ENCODE measurements at regions not wholly inside any gene's neighbourhood (a gene's known extent, or its start where the extent isn't known, plus 50 kb on each side); places are given as distances from the start of the nearest gene placed in this dataset.

GRCh38 chr12:91857813-91858542, 287.7 kb downstream of the BTG1 start:
- DNase-seq (ENCODE audit: low read depth in 1 of 2, low spot score in 1 of 2), result no peak
- H3K27ac ChIP-seq (replicated peaks), result no peak overlapping the region
- TF ChIP-seq SPI1 (IDR thresholded peaks at IDR 0.05; ENCODE audit: borderline replicate concordance, low read depth), result no peak
- no peak for TF ChIP-seq REST (IDR thresholded peaks at IDR 0.05; ENCODE audit: insufficient replicate concordance, low read depth)
- TF ChIP-seq CTCF (IDR thresholded peaks at IDR 0.05; ENCODE audit: insufficient read depth, low read length), result no peak
- no peak overlapping the region for H3K4me3 ChIP-seq (replicated peaks; ENCODE audit: insufficient read depth, low read length)
- H3K27me3 ChIP-seq (ENCODE audit: insufficient read depth, poor library complexity, severe bottlenecking), result no peaks in the 10 kb centered on the region

GRCh38 chr12:91854725-91855124, 290.9 kb downstream of the BTG1 start:
- no peak overlapping the region for H3K27ac ChIP-seq (replicated peaks)
- DNase-seq (ENCODE audit: low read depth in 1 of 2, low spot score in 1 of 2), result no peak
- H3K27me3 ChIP-seq (ENCODE audit: insufficient read depth, poor library complexity, severe bottlenecking), result no peaks in the 10 kb centered on the region
- TF ChIP-seq GABPA (IDR thresholded peaks at IDR 0.05; ENCODE audit: low read depth) (no peak), SPI1 (IDR thresholded peaks at IDR 0.05; ENCODE audit: borderline replicate concordance, low read depth) (no peak), POLR2AphosphoS5 (IDR thresholded peaks at IDR 0.05; ENCODE audit: low read depth) (no peak), CTCF (IDR thresholded peaks at IDR 0.05; ENCODE audit: insufficient read depth, low read length) (no peak), REST (IDR thresholded peaks at IDR 0.05; ENCODE audit: insufficient replicate concordance, low read depth) (no peak)
- H3K4me3 ChIP-seq (replicated peaks; ENCODE audit: insufficient read depth, low read length), result no peak overlapping the region

- no peak for TF ChIP-seq REST (IDR thresholded peaks at IDR 0.05; ENCODE audit: insufficient replicate concordance, low read depth)
- Histone ChIP-seq H3K27ac (replicated peaks) (no peak overlapping the region), H3K27me3 (ENCODE audit: insufficient read depth, poor library complexity, severe bottlenecking) (no peaks in the 10 kb centered on the region), H3K4me3 (replicated peaks; ENCODE audit: insufficient read depth, low read length) (no peak overlapping the region)
- no peak for DNase-seq (ENCODE audit: low read depth in 1 of 2, low spot score in 1 of 2)
Observed at GRCh38 chr12:91853350-91854127, 292.1 kb downstream of the BTG1 start.
